ENCODE measurements at regions not wholly inside any gene's neighbourhood (a gene's known extent, or its start where the extent isn't known, plus 50 kb on each side); places are given as distances from the start of the nearest gene placed in this dataset.
A peak's percentile ranks its signal among the peaks of the same experiment; 100 is the strongest.

DNA sequence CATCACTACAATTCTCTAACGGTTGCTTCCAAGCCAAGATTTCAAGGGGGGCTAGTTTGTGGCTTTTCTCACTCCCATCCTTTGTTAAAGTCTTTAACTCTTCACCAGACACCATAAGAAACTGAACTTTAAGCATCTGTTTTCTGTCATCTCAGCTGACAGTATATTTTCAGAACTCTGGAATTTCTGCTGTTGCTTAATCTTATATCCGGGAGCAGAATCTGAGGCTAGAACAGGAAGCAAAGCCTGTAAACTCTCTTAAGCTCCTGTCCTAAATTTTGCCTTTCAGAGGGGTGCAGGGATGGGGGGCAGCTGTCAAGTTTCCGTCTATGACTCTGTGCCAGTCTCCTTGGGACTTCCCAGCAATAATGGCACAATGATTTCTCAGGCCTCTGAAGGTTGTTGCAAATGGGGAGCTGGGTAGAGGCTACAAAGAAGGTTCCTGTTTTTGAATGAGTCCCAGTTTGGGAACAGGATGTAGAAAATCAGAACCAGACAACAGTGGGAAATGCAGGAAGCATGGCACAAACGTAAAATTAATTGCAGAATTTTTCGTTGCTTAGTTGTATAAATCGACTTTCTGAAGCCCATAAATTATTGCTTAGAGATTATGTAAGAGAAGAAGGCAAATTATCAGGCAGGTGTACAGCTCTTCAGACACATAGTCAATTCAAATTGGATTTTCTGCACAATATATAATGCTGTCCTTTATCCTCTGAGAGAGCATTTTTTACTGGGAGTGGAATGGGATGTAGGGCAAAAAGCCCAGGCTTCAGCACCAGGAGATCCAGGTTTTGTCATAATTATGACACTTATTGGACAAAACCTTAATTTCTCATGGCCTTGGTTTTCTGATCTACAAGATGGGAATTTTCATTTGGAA is 430.9 kb downstream of the DMAC1 start:
- Histone ChIP-seq H3K4me1 (ENCODE audit: low read depth) (no peaks in the 10 kb centered on the region), H3K9me3 (no peaks in the 10 kb centered on the region), H3K4me3 (no peak overlapping the region), H3K36me3 (ENCODE audit: low read depth) (no peaks in the 10 kb centered on the region)
- TF ChIP-seq, protein P1, sequence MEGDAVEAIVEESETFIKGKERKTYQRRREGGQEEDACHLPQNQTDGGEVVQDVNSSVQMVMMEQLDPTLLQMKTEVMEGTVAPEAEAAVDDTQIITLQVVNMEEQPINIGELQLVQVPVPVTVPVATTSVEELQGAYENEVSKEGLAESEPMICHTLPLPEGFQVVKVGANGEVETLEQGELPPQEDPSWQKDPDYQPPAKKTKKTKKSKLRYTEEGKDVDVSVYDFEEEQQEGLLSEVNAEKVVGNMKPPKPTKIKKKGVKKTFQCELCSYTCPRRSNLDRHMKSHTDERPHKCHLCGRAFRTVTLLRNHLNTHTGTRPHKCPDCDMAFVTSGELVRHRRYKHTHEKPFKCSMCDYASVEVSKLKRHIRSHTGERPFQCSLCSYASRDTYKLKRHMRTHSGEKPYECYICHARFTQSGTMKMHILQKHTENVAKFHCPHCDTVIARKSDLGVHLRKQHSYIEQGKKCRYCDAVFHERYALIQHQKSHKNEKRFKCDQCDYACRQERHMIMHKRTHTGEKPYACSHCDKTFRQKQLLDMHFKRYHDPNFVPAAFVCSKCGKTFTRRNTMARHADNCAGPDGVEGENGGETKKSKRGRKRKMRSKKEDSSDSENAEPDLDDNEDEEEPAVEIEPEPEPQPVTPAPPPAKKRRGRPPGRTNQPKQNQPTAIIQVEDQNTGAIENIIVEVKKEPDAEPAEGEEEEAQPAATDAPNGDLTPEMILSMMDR (IDR thresholded peaks at IDR 0.05) = no peak
- intact Hi-C loops (cut with DNase I, micrococcal nuclease) = no loop called here
- ATAC-seq = no peak
- DNase-seq = peak in 1 of 3 donors; percentile 8

DNA sequence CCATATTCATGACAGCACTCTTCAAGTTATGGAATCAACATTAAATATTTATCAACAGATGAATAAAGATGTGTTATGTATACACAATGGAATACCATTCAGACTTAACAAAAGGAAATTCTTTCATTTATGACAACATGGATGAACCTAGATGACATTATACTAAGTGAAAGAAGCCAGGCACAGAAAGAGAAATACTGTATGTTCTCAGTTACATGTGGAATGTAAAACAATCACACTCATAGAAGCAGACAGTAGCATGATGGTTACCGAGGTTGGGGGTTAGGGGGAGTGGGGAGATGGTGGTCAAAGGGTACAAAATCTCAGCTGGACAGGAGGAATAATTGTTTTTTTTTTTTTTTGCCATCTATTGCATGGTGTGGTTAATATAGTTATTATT is 431.9 kb downstream of the DMAC1 start:
- no peak overlapping the region for H3K4me3 ChIP-seq
- no peaks in the 10 kb centered on the region for H3K36me3 ChIP-seq (ENCODE audit: low read depth)
- ATAC-seq (no peak), DNase-seq (no peak)
- TF ChIP-seq, protein P1 (IDR thresholded peaks at IDR 0.05) = no peak
- intact Hi-C loops (cut with DNase I, micrococcal nuclease) = no loop called here
- H3K9me3 ChIP-seq = no peaks in the 10 kb centered on the region
- peaks cover 8% of the 10 kb centered on the region for H3K4me1 ChIP-seq (ENCODE audit: low read depth)

DNA sequence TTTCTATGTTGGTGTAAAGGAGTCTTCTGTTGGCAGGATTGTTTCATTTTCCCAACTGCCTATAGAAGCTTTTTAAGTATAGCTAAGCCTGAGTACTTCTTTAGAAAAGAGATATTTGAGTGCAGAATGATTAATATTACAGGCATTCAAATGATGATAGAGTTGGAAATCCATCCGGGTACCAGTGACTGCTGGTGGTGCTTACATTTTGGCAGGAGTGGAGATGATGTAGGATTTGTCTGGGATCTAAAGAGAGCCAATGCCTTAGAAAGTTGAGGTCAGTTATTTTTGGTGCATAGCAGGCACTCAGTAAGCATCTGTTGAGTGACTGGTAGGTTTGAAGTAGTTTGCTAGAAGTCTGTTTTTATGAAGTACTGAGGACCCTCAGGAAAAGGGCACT is 433.5 kb downstream of the DMAC1 start:
- TF ChIP-seq, protein P1 (IDR thresholded peaks at IDR 0.05) = no peak

DNA sequence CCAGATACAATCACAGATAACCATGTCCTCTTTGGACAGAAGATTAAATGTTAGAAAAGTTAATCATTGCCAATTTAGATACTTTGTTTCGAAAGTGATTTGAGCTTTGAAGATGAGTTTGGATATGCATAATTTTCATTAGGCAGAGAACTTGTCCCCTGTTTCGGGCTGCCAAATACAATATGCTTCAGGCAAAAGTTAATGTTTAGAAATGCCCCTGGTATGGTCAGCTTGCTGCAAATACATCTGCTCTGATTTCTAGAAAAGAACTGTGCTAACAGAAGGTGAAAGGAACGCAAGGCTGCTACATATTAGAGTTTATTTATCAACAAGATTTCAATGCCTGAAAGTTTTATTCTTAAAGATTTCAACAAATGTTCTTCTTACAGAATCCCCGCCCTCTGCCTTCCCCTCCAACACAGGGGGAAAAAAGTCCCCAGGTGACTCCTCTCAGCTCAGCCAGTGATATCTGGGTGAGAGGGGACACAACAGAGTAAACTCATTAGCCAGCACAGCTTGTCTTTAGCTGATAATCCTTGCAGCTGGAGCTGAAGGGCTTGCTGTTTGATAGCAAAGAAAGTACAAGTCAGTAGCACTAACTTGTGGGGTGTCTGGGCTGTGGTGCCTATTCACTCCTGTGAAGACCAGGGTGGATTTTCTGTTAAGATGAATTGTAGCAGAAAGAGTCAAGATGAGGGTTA is 435.7 kb downstream of the DMAC1 start:
- no peaks in the 10 kb centered on the region for H3K9me3 ChIP-seq
- DNase-seq (no peak), ATAC-seq (no peak)
- no peaks in the 10 kb centered on the region for H3K36me3 ChIP-seq (ENCODE audit: low read depth)
- intact Hi-C loops (cut with DNase I, micrococcal nuclease) = no loop called here
- no peak overlapping the region for H3K4me3 ChIP-seq
- peaks cover 10% of the 10 kb centered on the region for H3K4me1 ChIP-seq (ENCODE audit: low read depth)
- TF ChIP-seq, protein P1 (IDR thresholded peaks at IDR 0.05) = no peak

More for the DNA sequence above, 433.5 kb downstream of the DMAC1 start:
- Histone ChIP-seq H3K4me3 (no peak overlapping the region), H3K36me3 (ENCODE audit: low read depth) (no peaks in the 10 kb centered on the region), H3K9me3 (no peaks in the 10 kb centered on the region), H3K4me1 (ENCODE audit: low read depth) (peaks cover 10% of the 10 kb centered on the region)
- DNase-seq (no peak), ATAC-seq (no peak)
- intact Hi-C loops (cut with DNase I, micrococcal nuclease) = no loop called here

DNA sequence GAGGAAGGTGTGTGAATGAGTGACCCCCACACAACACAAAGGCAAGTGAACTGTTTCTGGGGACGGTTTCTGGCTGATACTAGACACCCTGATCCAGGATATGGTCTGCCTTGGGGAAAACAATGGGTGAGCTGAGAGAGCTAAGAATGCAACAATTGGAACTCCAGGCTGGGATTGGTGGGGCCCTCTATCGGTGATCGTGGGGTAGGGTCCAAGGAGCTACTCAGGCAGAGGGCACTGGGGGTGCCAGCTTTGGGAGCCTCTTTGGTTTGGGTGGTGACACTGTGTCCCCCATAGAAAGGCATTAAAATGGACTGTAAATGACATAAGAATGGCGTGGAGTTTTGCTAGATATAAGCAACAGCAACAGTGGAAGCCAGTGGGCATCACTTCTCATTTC is 439.1 kb downstream of the DMAC1 start:
- Histone ChIP-seq H3K4me3 (no peak overlapping the region), H3K9me3 (no peaks in the 10 kb centered on the region), H3K36me3 (ENCODE audit: low read depth) (no peaks in the 10 kb centered on the region), H3K4me1 (ENCODE audit: low read depth) (peaks cover 10% of the 10 kb centered on the region)
- DNase-seq = no peak
- TF ChIP-seq, protein P1 (IDR thresholded peaks at IDR 0.05) = no peak
- ATAC-seq = no peak
- intact Hi-C loops (cut with DNase I, micrococcal nuclease) = no loop called here

All from mucosa of descending colon (tissue), 3 donors.